Esophagus mucosa (tissue), 1 donor: ENCODE measurements at regions not wholly inside any gene's neighbourhood (a gene's known extent, or its start where the extent isn't known, plus 50 kb on each side); places are given as distances from the start of the nearest gene placed in this dataset.
A peak's percentile ranks its signal among the peaks of the same experiment; 100 is the strongest.
"Not testable (repeated sequence)": the region's sequence is repeated elsewhere in the genome, so short reads cannot be mapped to it uniquely, and the experiment has no call there.

Experiments
- ATAC-seq: fragments of 200-7000 bp; cut with Tn5 transposase; one replicate; pipeline ENCODE4 v1.9.1; 2020
- donor health status: DM: yes; HTN: yes; CAD: no.

GRCh38 chr15:66865622-66866611, 163.9 kb downstream of the SMAD6 start:
- peak; percentile 56 for ATAC-seq

GRCh38 chr15:66866656-66867055, 164.6 kb downstream of the SMAD6 start:
- ATAC-seq: no peak

GRCh38 chr15:66868918-66869317, 166.9 kb downstream of the SMAD6 start:
- ATAC-seq: no peak

DNA sequence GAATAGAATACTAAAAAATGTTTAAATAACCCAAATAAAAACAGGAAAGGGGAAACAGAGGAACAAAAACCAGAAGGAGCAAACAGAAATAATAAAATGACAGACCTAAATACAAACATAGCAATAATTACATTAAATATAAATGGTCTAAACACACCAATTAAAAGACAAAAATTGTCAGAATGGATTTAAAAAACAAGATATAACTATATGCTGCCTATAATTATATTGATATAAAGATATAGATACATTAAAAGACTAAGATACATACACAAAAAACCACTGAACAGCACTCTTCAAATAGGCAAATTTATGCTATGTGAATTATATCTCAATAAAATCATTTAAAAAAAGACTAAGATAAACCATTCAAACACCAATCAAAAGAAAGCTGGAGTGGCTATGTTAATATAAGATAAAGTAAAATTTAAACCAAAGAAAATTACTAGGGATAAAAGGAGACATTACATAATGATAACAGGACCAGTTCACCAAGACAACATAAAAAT, 168.9 kb downstream of the SMAD6 start:
- no peak for ATAC-seq

- no peak for ATAC-seq
Observed at GRCh38 chr15:66872405-66872804, 170.4 kb downstream of the SMAD6 start.

GRCh38 chr15:66873331-66873730, 171.3 kb downstream of the SMAD6 start:
- not testable (repeated sequence) for ATAC-seq

GRCh38 chr15:66873856-66874255, 171.8 kb downstream of the SMAD6 start:
- no peak for ATAC-seq

- ATAC-seq: no peak
Observed at GRCh38 chr15:66875588-66876420, 173.8 kb downstream of the SMAD6 start.

GRCh38 chr15:66876421-66876730, 174.3 kb downstream of the SMAD6 start:
- ATAC-seq: no peak

GRCh38 chr15:66876731-66877476, 174.9 kb downstream of the SMAD6 start:
- no peak for ATAC-seq

DNA sequence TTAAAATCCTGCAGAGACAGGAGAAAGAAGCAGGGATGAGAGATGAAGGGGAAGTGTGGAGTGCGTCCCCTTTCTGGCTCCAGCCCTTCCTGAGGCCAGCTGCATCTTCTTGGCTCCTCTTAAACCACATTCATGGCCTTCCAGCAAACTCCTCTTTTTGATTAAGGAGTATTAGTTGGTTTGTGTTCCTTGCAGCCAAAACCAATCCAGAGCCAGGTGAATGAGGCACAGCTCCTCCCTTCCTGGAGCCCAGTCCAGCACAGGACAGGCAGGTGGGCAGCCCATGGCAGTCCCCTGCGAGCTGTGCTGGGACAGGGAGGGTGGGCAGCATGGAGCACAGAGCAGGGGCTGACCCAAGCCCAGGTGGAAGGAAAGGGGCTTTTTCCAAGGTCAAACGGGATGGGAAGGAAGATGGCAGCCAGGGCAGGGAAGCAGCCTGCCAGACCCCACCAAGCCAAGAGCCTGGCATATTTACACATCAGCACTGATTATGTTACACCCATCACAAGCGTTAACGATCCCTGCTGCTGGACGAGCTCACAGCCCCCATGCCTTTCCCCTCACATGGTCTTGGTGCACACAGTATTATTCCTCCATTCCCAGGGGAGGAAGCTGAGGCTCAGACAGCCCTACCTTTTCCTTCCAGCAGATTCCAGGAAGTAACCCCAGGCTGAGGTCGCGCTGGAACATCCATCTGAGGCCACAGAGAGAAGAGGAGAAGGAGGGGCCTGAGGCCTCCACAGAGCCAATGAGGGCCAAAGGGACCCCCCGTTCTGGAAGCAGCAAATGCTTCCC, 175.6 kb downstream of the SMAD6 start:
- no peak for ATAC-seq

GRCh38 chr15:66878761-66879160, 176.7 kb downstream of the SMAD6 start:
- ATAC-seq: no peak

DNA sequence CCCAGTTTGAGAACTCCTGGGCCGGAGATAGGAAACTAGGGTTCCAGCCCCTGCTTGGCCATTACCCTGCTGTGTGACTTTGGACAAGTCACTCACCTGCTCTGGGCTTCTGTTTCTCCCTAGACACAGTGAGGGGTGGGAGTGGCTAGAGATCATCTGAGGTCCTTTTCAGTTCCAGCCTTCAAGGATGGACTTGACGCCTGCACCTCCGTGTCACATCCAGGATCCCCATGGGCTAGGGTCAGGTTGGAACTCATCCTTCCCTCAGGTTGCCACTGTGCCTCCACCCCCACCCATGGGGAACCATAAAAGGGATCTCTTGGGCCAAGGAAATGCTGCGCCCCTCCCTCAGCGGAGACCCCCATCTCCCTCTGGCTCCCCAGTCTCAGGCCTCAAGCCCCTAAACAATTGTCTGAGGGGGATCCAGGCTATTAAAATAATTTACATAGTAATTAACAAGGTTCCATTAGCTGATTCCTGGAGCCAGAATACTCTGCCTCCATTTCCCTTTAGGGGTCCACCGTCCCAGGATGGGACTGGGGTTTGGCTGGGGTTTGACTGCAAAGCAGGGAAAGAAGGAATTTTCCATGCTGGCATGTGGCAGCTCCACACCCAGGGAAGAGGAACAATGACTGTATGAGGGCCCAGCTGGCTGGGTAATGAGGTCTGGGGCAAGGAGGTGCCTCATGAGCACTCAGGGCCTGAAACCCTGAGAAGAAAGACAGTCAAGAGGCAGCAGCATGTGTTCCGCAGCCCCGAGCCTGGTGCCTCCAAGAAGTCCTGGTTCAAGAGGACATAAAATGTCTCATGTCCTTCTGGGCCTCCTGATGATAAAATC, 177.7 kb downstream of the SMAD6 start:
- ATAC-seq: no peak

- ATAC-seq: no peak
Observed at GRCh38 chr15:66880380-66881155, 178.5 kb downstream of the SMAD6 start.

DNA sequence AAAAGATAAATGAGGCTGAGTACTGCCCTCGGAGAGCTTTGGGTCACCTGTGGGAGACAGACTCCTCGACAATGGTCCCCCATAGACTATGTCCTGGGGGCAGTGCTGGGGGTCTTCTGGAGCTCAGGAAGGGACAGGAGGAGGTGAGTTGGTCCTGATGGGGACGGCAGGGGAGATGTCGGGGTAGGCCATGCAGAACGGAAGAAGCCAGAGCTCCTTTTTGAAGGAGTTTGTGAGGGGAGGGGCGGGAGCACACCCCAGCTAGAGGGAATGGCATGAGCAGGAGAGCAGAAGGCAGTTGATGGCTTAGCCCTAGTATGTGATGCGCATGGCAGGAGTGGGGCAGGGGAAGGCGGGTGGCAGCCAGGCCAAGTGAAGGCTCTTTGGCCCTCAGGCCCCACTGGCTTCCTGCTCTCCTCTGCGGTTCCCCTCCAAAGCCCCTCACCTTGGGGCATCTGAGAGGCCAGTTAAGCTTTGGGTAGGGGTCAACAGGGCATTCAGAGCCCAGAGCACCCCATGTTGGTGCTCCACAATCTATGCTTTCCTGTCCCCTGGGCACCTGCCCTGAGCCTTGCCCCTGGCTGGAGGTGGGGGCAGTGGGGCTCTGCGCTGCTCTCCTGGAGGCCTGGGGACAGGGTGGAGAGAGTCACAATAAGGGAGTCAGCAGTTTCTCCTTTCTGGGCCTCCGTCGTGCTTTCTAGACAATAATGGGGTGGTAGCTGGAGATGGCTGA, 179.3 kb downstream of the SMAD6 start:
- ATAC-seq: no peak

DNA sequence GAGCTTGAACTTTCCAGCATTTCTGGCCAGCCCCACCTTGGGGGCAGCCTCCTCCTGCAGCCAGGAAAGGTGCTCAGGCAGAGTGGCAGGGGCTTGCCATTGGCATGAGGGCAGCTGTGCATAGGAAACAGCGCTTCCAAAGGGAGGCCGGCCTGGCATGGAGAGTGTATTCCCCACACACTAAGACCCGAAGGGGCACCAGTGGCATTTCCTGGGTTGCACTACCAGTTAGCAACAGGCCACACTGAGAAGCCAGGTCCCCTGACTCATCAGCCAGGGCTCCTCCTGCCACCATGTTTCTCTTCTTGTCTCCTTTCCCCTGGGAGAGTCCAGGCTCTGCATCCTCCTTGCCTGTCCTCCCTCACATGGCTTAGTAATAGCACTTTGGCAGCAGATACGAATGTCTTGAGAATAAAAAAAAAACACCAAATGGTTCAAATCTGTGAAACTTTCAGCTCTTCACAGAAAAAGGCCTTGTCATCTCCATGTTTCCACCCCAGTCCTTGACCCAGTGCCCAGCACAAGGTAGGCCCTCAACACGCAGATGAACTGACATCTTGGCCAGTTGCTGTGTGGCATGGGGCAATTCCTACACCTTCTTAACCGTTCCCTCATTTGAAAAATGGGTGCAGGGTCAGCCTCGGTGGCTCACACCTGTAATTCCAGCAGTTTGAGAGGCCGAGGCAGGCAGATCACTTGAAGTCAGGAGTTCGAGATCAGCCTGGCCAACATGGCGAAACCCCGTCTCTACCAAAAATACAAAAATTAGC, 180.4 kb downstream of the SMAD6 start:
- ATAC-seq: no peak

GRCh38 chr15:66883284-66883911, 181.4 kb downstream of the SMAD6 start:
- ATAC-seq: peak; percentile 54

GRCh38 chr15:66884115-66884622, 181.2 kb upstream of the SMAD3 start:
- ATAC-seq: no peak
